Smooth muscle cell (in vitro differentiated cells): ENCODE measurements at regions not wholly inside any gene's neighbourhood (a gene's known extent, or its start where the extent isn't known, plus 50 kb on each side); places are given as distances from the start of the nearest gene placed in this dataset.

Experiments used
- DNase-seq: peaks from one replicate; lab custom pipeline; 2025; ENCODE audit not compliant: unreplicated experiment; lab: John Stamatoyannopoulos, UW
- H2AFZ ChIP-seq: fragments of 200-600 bp; sonication (generic); 2 replicates; pipeline ENCODE4 v1.6.0; 2016; ENCODE audit warnings: antibody characterized with exemption, low read depth, mild to moderate bottlenecking
- H3F3A ChIP-seq: fragments of 200-600 bp; sonication (generic); 2 replicates; pipeline ENCODE4 v1.6.0; 2017; ENCODE audit warnings: antibody characterized with exemption, low read depth
- H3K27ac ChIP-seq: fragments of 200-600 bp; sonication (generic); 2 replicates; pipeline ENCODE4 v1.5.1; 2016; ENCODE audit warnings: low read depth, mild to moderate bottlenecking
- H3K27me3 ChIP-seq: fragments of 200-600 bp; sonication (generic); 2 replicates; pipeline ENCODE4 v1.6.1; 2016; ENCODE audit warnings: low read depth, mild to moderate bottlenecking
- H3K36me3 ChIP-seq: fragments of 200-600 bp; sonication (generic); 2 replicates; pipeline ENCODE4 v1.5.1; 2016; ENCODE audit warnings: low read depth
- H3K4me1 ChIP-seq: fragments of 200-600 bp; sonication (generic); 2 replicates; pipeline ENCODE4 v1.5.1; 2016; ENCODE audit warnings: low read depth
- H3K4me2 ChIP-seq: fragments of 200-600 bp; sonication (generic); 2 replicates; pipeline ENCODE4 v1.6.0; 2016; ENCODE audit warnings: mild to moderate bottlenecking
- H3K4me3 ChIP-seq: fragments of 200-600 bp; sonication (generic); 2 replicates; pipeline ENCODE4 v1.5.1; 2016; ENCODE audit warnings: mild to moderate bottlenecking
- H3K79me2 ChIP-seq: fragments of 200-600 bp; sonication (generic); 2 replicates; pipeline ENCODE4 v1.6.0; 2016; ENCODE audit warnings: low read depth, mild to moderate bottlenecking
- H3K9ac ChIP-seq: fragments of 200-600 bp; sonication (generic); 2 replicates; pipeline ENCODE4 v1.6.0; 2016; ENCODE audit warnings: low read depth
- H3K9me3 ChIP-seq: fragments of 200-600 bp; sonication (generic); replicated peaks from 2 replicates; pipeline ENCODE4 v1.5.1; 2016; ENCODE audit warnings: low read depth
- H4K20me1 ChIP-seq: fragments of 200-600 bp; sonication (generic); 2 replicates; pipeline ENCODE4 v1.6.0; 2016; ENCODE audit warnings: low read depth
- CTCF ChIP-seq: fragments of 200-600 bp; sonication (generic); IDR thresholded peaks from 2 replicates; pipeline ENCODE4 v1.5.1; 2017; ENCODE audit warnings: borderline replicate concordance, mild to moderate bottlenecking, antibody characterized with exemption; ENCODE audit not compliant: insufficient read depth, poor library complexity, severe bottlenecking
- WGBS: methylation state at CpG from one replicate; pipeline ENCODE4 v1.1.7; 2016; ENCODE audit warnings: low lambda C conversion rate; 5-methylcytosine and 5-hydroxymethylcytosine counted together

- Histone ChIP-seq H3K9ac (no peak overlapping the region), H3K4me2 (peak overlapping the region; percentile 37)
Observed at GRCh38 chr2:147460155-147460554, 384.7 kb upstream of the ACVR2A start.

GRCh38 chr2:147456779-147457178 lies 388.1 kb upstream of the ACVR2A start:
- Histone ChIP-seq H2AFZ (no peak overlapping the region), H3K4me3 (no peak overlapping the region), H3K36me3 (no peaks in the 10 kb centered on the region), H3F3A (no peaks in the 10 kb centered on the region), H3K27me3 (peaks cover 4% of the 10 kb centered on the region), H3K79me2 (no peaks in the 10 kb centered on the region), H4K20me1 (no peaks in the 10 kb centered on the region), H3K4me1 (no peaks in the 10 kb centered on the region), H3K9ac (no peak overlapping the region), H3K9me3 (no peaks in the 10 kb centered on the region), H3K4me2 (no peak overlapping the region), H3K27ac (no peak overlapping the region)
- DNase-seq = no peak
- 44% methylated on average over 2 of the region's 2 CpGs for WGBS
- TF ChIP-seq CTCF = no peak

More at GRCh38 chr2:147460155-147460554, 384.7 kb upstream of the ACVR2A start:
- no peaks in the 10 kb centered on the region for H3K79me2 ChIP-seq
- WGBS = 85% methylated on average over 1 of the region's 1 CpG
- H4K20me1 ChIP-seq = no peaks in the 10 kb centered on the region
- H3K4me3 ChIP-seq = no peak overlapping the region
- no peak overlapping the region for H2AFZ ChIP-seq
- no peak for TF ChIP-seq CTCF
- no peaks in the 10 kb centered on the region for H3K9me3 ChIP-seq
- no peaks in the 10 kb centered on the region for H3K27me3 ChIP-seq
- no peak for DNase-seq
- H3K4me1 ChIP-seq = no peaks in the 10 kb centered on the region
- H3F3A ChIP-seq = no peaks in the 10 kb centered on the region
- H3K36me3 ChIP-seq = no peaks in the 10 kb centered on the region
- H3K27ac ChIP-seq = no peak overlapping the region

DNA sequence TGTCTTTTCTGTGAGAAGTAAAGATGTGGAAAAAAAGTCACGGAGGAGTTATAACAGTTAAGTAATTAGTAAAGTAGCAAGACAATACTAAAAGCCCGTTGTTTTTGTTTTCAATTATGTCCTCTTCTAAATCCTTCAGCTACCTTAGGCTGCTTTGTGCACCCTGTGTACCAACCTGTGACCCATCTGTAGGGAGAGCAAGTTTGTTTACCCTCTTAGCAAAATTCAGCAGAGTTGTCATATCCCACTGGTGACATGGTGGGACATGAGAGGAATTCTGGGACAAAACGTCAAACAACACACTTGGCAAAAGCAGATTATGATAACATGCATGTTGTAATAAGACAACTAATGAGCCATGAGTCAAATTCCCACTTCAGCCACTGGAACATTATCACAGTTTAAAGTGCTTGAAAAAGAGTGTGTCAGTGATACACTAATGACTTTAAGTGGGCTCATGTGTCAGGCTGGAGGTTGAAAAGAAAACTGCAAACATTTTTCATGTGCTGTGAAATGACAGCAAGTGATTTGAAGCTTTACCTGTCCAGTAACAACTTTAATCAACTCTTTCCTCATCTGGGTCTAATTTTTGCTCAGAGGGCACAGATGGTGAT lies 392.8 kb upstream of the ACVR2A start:
- no peaks in the 10 kb centered on the region for H3K36me3 ChIP-seq
- no peak overlapping the region for H3K27ac ChIP-seq
- no peak overlapping the region for H3K9ac ChIP-seq
- TF ChIP-seq CTCF = no peak
- H2AFZ ChIP-seq = no peak overlapping the region
- no peak overlapping the region for H3K4me2 ChIP-seq
- 54% methylated on average over 3 of the region's 3 CpGs for WGBS
- H3K79me2 ChIP-seq = no peaks in the 10 kb centered on the region
- no peaks in the 10 kb centered on the region for H3K9me3 ChIP-seq
- no peaks in the 10 kb centered on the region for H4K20me1 ChIP-seq
- no peaks in the 10 kb centered on the region for H3F3A ChIP-seq
- H3K27me3 ChIP-seq = peaks cover 4% of the 10 kb centered on the region
- H3K4me3 ChIP-seq = no peak overlapping the region
- no peak for DNase-seq
- H3K4me1 ChIP-seq = peaks cover 29% of the 10 kb centered on the region
